Activated CD4-positive, alpha-beta T cell treated with anti-CD3 and anti-CD28 coated beads for 24 hours (primary cell): ENCODE measurements at regions not wholly inside any gene's neighbourhood (a gene's known extent, or its start where the extent isn't known, plus 50 kb on each side); places are given as distances from the start of the nearest gene placed in this dataset.

Source experiments
- DNase-seq, 2 donors: peaks; one replicate each; pipeline ENCODE4 v3.0.0-alpha.2; 2020; ENCODE audit warnings: low read depth in 2 of 2

DNA sequence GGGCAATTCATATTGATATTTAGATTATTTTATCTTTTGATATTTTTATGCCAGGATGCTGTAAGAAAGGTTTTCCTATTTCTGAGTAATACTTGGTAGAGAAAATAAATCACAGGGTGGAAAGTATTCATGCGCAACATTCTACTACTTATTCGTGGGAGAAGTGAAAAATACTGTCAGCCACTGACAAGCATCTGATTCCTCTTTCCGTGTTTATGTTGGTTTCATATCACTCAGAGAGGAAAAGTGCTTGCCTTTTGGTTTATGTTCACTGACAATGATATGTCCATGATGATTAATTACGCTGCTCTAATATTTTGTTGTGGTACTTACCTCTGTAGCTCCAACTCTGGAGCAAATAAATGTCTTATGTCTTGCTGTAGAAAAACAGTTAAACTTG lies 429.4 kb downstream of the EDEM1 start:
- no peak for DNase-seq

DNA sequence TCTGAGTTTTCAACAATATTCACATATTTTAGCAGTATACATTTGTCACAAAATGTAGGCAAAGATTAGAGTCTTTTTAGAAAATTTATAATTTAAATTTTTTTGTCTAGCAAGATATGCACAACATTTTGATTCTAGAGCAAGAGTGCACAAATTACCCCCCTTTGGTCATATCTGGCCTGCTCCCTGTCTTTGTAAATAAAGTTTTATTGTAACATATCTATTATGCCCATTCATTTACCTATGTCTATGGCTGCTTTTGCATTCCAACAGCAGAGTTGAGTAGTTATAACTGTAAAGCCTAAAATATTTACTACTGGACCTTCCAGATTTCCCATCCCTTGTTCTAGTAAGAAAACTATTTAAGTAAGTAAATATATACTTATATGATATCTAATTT lies 430.7 kb downstream of the EDEM1 start:
- no peak for DNase-seq

- no peak for DNase-seq
Measured at GRCh38 chr3:5630406-5630805, 442.9 kb downstream of the EDEM1 start.

- DNase-seq: no peak
Measured at GRCh38 chr3:5633960-5634359, 446.5 kb downstream of the EDEM1 start.

DNA sequence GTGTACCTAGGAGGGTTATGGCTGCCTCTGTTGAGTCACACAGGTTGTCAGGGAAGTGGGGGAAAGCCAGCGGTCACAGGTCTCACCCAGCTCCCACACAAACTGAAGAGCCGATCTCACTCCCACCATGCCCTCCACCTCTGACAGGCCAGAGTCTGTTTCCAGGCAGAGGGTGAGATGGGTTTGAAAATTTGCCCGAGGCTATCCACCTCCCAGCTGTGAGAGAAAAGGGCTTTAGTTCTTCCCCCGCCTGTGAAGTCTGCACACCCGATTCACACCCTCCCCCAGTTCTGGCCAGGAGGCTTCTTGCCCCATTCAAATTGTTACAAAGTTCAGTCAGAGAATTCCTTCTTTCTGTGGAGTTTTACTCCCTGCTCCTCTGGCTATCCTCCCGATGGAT lies 446.9 kb downstream of the EDEM1 start:
- DNase-seq: no peak

DNA sequence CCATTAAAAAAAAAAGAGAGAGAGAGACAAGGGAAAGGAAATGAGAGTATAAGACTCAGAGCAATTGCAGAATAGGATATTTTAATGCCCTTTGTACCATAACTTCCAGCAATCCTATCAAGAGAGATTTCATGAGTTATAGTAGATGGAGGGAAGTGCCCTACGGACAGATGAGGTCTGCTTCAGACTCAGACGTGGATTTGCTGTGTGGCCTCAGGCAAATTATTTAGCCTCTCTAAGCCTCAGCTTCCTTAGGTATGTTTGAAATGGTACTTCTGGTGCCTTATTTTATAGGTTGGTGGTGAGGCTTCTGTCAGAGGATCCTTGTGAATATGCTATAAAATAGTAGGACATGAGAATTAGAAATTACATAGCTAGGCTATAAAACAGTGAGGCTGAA lies 448.2 kb downstream of the EDEM1 start:
- no peak for DNase-seq

DNA sequence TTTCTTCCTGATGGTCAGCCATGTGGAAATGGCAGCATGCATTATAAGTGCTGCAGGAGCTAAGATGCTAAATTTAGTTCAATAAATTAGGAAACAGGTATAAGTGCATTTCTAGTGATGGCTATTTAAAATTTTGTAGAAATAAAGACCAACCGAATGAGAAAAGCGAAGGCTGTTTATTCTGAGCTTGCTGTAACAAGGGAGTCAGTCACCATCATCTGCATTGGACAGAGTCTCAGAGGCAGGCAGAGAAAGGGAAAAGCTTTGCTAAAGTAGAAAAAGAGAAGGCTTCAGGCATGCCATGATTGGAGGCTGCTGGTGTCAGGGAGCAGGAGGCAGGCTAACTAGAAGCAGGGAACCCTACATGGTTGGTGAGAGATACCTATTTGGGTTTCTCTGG lies 451.0 kb downstream of the EDEM1 start:
- DNase-seq: no peak

GRCh38 chr3:5644773-5645670 lies 457.5 kb downstream of the EDEM1 start:
- no peak for DNase-seq

DNA sequence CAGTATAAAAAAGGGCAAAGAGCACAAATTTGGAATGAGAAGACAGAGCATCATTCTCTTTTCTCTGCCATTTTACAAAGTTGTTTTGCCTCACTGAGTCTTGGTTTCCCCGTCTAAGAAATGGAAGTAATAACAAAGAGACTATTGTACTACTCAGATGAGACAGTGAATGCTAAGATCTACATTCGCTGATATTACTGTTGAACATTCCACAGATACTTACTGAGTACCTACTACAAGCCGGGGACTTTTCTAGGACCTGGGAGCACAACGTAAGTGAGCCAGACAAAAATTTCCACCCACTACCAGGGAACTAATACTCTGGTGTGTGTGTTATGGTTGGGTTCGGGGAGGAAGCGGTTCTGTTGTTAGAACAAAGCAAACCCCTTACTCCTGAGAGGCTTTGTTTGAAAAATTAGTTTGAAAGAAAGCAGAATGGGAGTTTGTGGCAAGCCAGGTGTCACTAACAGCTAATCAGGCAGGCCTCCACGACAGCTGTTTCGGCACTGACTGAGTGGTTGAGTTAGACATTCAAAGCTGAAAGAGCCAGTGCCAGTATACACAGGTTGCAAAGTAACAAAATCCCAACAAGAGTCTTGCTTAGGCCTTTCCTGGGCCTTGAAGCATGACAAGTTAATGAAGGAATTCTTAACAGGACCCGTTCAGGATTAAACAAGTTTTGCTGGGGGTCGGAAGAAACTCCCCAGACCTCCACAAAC lies 458.3 kb downstream of the EDEM1 start:
- no peak for DNase-seq

- no peak for DNase-seq
Measured at GRCh38 chr3:5650303-5650702, 462.8 kb downstream of the EDEM1 start.

GRCh38 chr3:5651351-5651750 lies 463.8 kb downstream of the EDEM1 start:
- no peak for DNase-seq

DNA sequence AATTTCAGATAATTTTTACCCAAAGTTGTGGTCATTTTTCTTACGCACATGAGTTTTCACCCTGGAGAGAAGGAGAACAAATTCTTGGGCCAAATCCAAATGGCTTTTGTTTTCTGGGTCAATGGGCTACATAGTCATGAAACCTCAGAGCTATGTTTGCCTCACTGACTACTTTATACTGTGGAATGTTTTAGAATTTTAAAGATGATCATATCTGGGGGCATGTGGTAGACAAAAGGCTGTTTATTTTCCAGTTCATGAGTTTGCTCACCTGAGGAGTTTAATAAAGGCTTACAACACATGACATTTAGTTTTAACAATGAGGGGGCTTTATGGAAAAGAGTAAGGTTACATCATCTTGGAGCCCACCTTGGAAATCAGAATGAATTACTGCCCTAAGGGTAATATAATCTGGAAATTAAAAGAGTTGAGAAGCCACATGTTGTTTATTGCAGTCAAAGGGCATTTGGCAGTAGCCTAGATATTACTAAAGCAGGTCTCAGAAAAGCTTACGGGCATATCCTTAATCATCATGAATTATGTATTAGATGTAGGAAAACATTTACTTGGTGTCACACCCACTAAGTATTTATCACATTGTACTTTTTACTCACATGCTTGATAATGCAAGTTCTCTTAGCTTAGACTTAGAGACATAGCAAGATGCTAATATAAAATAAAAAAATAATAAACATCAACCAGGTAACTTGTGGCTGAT lies 466.1 kb downstream of the EDEM1 start:
- no peak for DNase-seq

DNA sequence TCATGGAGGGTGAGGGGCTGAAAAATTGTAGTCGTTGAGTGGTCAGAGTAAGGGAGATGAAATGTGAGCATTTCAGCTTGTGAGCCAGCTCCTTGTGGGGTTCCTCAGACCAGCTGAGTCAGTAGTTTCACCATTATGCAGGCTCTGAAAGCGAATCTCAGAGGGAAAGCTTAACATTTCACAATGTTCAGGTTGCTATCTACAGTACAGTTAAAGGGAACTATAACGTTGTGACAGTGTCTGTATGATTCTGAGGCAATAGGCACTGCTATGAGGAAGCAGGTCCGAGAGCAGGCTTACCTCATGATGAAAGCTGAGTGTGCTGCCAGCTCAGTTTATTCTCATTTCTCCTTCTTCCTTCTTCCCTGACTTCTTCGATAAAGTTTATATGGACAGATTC lies 469.6 kb downstream of the EDEM1 start:
- DNase-seq: no peak

DNA sequence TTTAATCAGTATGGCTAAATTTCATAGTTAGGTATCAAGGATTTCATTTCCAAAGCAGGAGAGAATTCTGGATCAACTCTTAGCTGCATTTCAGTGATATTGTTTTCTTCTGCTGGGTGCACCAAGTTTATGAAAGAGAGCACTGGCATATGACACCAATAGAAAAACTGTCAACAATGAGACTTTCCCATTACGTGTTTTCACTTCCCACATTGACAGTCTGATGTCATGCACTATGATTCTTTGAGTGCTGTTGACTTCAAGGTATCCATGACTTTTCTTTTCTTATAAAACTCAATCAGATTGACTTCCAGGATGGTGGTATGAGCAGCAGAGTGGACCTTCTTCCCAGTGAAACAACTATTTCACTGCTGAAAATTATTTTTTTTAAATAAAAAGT lies 476.1 kb downstream of the EDEM1 start:
- DNase-seq: no peak

DNA sequence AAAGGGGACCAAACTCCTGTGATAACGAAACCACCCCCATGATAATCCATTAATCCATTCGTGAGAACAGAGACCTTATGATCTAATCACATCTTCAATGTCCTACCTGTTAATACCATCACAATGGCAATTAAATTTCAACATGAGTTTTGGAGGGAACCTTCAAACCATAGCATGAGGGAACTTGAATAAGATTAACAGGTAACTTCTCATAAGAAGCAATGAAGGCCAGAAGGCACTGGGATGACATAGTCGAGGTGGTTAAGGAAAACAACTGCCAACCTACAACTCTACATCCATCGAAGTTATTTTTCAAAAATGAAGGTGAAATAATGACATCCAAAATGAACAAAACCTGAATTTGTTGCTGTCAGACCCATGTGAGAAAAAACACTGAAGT lies 478.9 kb downstream of the EDEM1 start:
- DNase-seq: no peak

GRCh38 chr3:5673521-5673920 lies 486.0 kb downstream of the EDEM1 start:
- no peak for DNase-seq

- no peak for DNase-seq
Measured at GRCh38 chr3:5675319-5675718, 487.8 kb downstream of the EDEM1 start.

- DNase-seq: no peak
Measured at GRCh38 chr3:5677555-5677954, 490.0 kb downstream of the EDEM1 start.

DNA sequence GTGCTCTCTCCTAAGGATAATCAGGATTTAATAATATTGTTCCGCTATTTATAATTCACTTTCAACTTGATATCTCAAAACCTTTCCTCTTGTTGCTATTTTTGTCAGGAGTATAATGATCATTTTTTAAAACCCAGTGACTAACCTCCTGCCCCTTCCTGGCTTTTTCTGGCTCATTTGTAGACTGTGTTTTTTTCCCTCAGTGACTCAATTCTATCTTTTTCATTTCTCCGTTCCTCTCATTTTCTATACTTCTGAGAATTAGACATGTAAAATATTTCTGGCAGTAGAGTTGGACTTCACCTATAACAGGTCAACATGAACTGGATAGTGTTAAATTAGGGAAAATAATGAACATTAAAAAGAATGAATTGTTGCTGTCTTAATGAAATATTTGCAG lies 490.7 kb downstream of the EDEM1 start:
- no peak for DNase-seq

GRCh38 chr3:5678844-5679243 lies 491.3 kb downstream of the EDEM1 start:
- DNase-seq: no peak

DNA sequence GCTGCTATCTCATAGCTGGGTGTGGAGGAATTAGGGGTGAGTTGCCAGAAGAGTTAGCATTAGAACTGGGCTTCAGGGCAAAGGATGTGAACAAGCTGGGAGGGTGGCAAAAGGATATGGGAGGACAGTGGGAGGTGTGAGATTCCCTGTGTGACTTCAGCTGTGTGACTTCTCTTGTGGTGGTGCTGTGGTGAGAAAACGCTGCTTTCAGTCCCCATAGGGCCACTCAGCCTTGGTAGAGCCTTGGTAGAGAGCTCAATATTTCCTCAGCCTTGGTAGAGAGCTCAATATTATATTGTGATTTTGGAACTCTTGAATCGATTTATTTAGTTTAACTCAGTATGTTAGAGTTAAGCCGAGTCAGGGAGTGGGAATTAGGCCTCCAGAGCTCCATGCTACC lies 499.7 kb downstream of the EDEM1 start:
- no peak for DNase-seq

GRCh38 chr3:5690490-5690889 lies 503.0 kb downstream of the EDEM1 start:
- no peak for DNase-seq
